SK-N-SH (cell line): ENCODE measurements at regions not wholly inside any gene's neighbourhood (a gene's known extent, or its start where the extent isn't known, plus 50 kb on each side); places are given as distances from the start of the nearest gene placed in this dataset.

Experiments used
- CTCF ChIA-PET: fragments of 300-600, 350-600 bp; formaldehyde crosslinking; extraction: SDS; loops from one replicate; lab custom pipeline; 2021; lab: Yijun Ruan, JAX
- POLR2A ChIA-PET: fragments of 350-600 bp; sonication (Branson Sonifier 250); formaldehyde crosslinking; extraction: SDS; loops from one replicate; lab custom pipeline; 2020; ENCODE audit warnings: antibody characterized with exemption, inconsistent platforms; lab: Yijun Ruan, JAX
- DNase-seq: peaks from one replicate; pipeline ENCODE4 v3.0.0; 2012
- H2AFZ ChIP-seq: fragments of 200-600 bp; sonication (generic); 2 replicates; pipeline ENCODE4 v1.8.1; 2016; ENCODE audit warnings: antibody characterized with exemption, mild to moderate bottlenecking, low read depth
- H3F3A ChIP-seq: fragments of 200-600 bp; sonication (generic); replicated peaks from 2 replicates; pipeline ENCODE3; 2016; ENCODE audit warnings: antibody characterized with exemption, mild to moderate bottlenecking; ENCODE audit not compliant: insufficient read depth
- H3K27ac ChIP-seq, 2 experiments: fragments of 200-500 bp in 1 of 2; fragments of 200-600 bp in 1 of 2; sonication (Bioruptor generic) in 1 of 2; sonication (generic), shearing (Covaris generic) in 1 of 2; 2 replicates each; pipeline versions ENCODE4 v1.5.1 to v1.6.1; 2014 to 2016; ENCODE audit warnings: low read depth in 2 of 2, inconsistent platforms in 1 of 2, low read length in 1 of 2, mild to moderate bottlenecking in 1 of 2, mixed read lengths in 1 of 2
- H3K27me3 ChIP-seq: fragments of 200-600 bp; sonication (generic), shearing (Covaris generic); 2 replicates; pipeline ENCODE4 v1.6.1; 2016; ENCODE audit warnings: mixed run types; ENCODE audit not compliant: insufficient read depth
- H3K36me3 ChIP-seq, 2 experiments: fragments of 200-500 bp in 1 of 2; fragments of 200-600 bp in 1 of 2; sonication (Bioruptor generic) in 1 of 2; sonication (generic) in 1 of 2; replicated peaks in 1 of 2; 2 replicates each; pipeline versions ENCODE3 to v1.5.1; 2014 to 2016; ENCODE audit warnings: low read length in 1 of 2, mild to moderate bottlenecking in 1 of 2; ENCODE audit not compliant: insufficient read depth in 2 of 2, control insufficient read depth in 1 of 2
- H3K4me1 ChIP-seq, 2 experiments: fragments of 200-500 bp in 1 of 2; fragments of 200-600 bp in 1 of 2; sonication (Bioruptor generic) in 1 of 2; sonication (generic), shearing (Covaris generic) in 1 of 2; 2 replicates each; pipeline versions ENCODE4 v1.5.1 to v1.6.1; 2014 to 2016; ENCODE audit warnings: low read depth in 1 of 2, low read length in 1 of 2, mixed run types in 1 of 2; ENCODE audit not compliant: insufficient read depth in 2 of 2, control insufficient read depth in 1 of 2
- H3K4me2 ChIP-seq: fragments of 200-600 bp; sonication (generic), shearing (Covaris generic); 2 replicates; pipeline ENCODE4 v1.6.1; 2017; ENCODE audit warnings: mixed run types
- H3K4me3 ChIP-seq, 2 experiments: fragments of 200-500 bp in 1 of 2; fragments of 200-600 bp in 1 of 2; sonication (Bioruptor generic) in 1 of 2; sonication (generic), shearing (Covaris generic) in 1 of 2; 2 replicates each; pipeline versions ENCODE4 v1.5.1 to v1.8.1; 2014 to 2016; ENCODE audit warnings: low read depth in 2 of 2, inconsistent platforms in 1 of 2, low read length in 1 of 2, mild to moderate bottlenecking in 1 of 2, mixed read lengths in 1 of 2, moderate library complexity in 1 of 2
- H3K79me2 ChIP-seq: fragments of 200-600 bp; sonication (generic); 2 replicates; pipeline ENCODE4 v1.8.1; 2017; ENCODE audit warnings: mild to moderate bottlenecking; ENCODE audit not compliant: insufficient read depth
- H3K9ac ChIP-seq: fragments of 200-600 bp; sonication (generic); 2 replicates; pipeline ENCODE4 v1.6.1; 2017; ENCODE audit warnings: mixed run types
- H3K9me2 ChIP-seq: fragments of 200-600 bp; sonication (generic); 2 replicates; pipeline ENCODE4 v1.6.1; 2017; ENCODE audit warnings: mixed run types
- H3K9me3 ChIP-seq: fragments of 200-600 bp; sonication (generic); 2 replicates; pipeline ENCODE4 v1.6.1; 2017; ENCODE audit warnings: mixed run types, mild to moderate bottlenecking, moderate library complexity
- H4K20me1 ChIP-seq: fragments of 200-600 bp; sonication (generic); 2 replicates; pipeline ENCODE4 v1.6.1; 2017; ENCODE audit warnings: mild to moderate bottlenecking, mixed run types; ENCODE audit not compliant: insufficient read depth
- CHD2 ChIP-seq: fragments of 150-350 bp; IDR thresholded peaks from 2 replicates; pipeline ENCODE4 v1.6.1; 2018; ENCODE audit warnings: low read length; ENCODE audit not compliant: partially characterized antibody
- JUND ChIP-seq: IDR thresholded peaks from 2 replicates; pipeline ENCODE4 v1.4.0; 2012
- MEF2A ChIP-seq: IDR thresholded peaks from 2 replicates; pipeline ENCODE4 v1.4.0; 2012; ENCODE audit warnings: low read depth, borderline replicate concordance
- MXI1 ChIP-seq: IDR thresholded peaks from 2 replicates; pipeline ENCODE4 v1.6.1; 2012; ENCODE audit warnings: mild to moderate bottlenecking, low read depth, low read length, improper control_type of control experiment
- NRF1 ChIP-seq: IDR thresholded peaks from 2 replicates; pipeline ENCODE4 v1.6.1; 2012; ENCODE audit warnings: low read depth, mild to moderate bottlenecking, low read length
- POLR2AphosphoS5 ChIP-seq: IDR thresholded peaks from 2 replicates; pipeline ENCODE4 v1.6.1; 2012; ENCODE audit warnings: low read depth, low read length
- SMC3 ChIP-seq: IDR thresholded peaks from 2 replicates; pipeline ENCODE4 v1.6.1; 2012; ENCODE audit warnings: low read depth, low read length, improper control_type of control experiment
- TCF12 ChIP-seq: IDR thresholded peaks from 2 replicates; pipeline ENCODE4 v1.4.0; 2012
- WGBS: methylation state at CpG from one replicate; pipeline ENCODE4 v1.1.6; 2017; ENCODE audit warnings: low lambda C conversion rate; 5-methylcytosine and 5-hydroxymethylcytosine counted together
- TF ChIP-seq, protein P1 (sequence below): IDR thresholded peaks from 2 replicates; pipeline ENCODE4; 2012
- TF ChIP-seq, protein P2 (sequence below): IDR thresholded peaks from 2 replicates; pipeline ENCODE4 v1.4.0; 2012; ENCODE audit warnings: low read depth, borderline replicate concordance
- TF ChIP-seq, protein P3 (sequence below): fragments of 150-350 bp; IDR thresholded peaks from 2 replicates; pipeline ENCODE4 v1.6.1; 2016; ENCODE audit warnings: mild to moderate bottlenecking, low read depth, low read length
- TF ChIP-seq, protein P4 (sequence below): IDR thresholded peaks from 2 replicates; pipeline ENCODE4 v1.6.1; 2012; ENCODE audit warnings: mild to moderate bottlenecking, low read depth, low read length, moderate library complexity
- TF ChIP-seq, protein P5 (sequence below): fragments of 150-350 bp; IDR thresholded peaks from 2 replicates; pipeline ENCODE4 v1.6.1; 2017; ENCODE audit warnings: antibody characterized with exemption, low read length, low read depth, borderline replicate concordance

DNA sequence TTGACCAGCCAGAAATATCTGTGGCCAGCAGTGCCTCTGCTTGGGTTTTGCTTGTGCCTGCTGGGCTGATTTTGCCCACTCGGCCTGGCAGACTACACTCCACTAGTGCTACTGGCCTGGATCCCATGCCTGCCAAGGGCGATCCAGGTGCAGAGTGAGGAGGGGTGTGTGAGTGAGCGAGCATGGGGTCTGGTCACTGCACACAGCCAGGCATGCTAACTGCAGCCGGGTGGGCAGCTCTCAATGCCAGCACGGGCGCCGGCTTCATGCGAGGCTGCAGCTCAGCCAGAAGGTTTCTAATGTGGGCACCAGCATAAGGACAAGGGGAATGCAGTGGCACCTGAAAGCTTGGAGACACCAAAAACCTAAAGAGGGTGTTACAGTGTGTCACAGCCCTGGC lies 1161.4 kb downstream of the FSTL5 start:
- TF ChIP-seq, protein P1, sequence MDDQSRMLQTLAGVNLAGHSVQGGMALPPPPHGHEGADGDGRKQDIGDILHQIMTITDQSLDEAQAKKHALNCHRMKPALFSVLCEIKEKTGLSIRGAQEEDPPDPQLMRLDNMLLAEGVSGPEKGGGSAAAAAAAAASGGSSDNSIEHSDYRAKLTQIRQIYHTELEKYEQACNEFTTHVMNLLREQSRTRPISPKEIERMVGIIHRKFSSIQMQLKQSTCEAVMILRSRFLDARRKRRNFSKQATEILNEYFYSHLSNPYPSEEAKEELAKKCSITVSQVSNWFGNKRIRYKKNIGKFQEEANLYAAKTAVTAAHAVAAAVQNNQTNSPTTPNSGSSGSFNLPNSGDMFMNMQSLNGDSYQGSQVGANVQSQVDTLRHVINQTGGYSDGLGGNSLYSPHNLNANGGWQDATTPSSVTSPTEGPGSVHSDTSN, result no peak
- TF ChIP-seq, protein P2, sequence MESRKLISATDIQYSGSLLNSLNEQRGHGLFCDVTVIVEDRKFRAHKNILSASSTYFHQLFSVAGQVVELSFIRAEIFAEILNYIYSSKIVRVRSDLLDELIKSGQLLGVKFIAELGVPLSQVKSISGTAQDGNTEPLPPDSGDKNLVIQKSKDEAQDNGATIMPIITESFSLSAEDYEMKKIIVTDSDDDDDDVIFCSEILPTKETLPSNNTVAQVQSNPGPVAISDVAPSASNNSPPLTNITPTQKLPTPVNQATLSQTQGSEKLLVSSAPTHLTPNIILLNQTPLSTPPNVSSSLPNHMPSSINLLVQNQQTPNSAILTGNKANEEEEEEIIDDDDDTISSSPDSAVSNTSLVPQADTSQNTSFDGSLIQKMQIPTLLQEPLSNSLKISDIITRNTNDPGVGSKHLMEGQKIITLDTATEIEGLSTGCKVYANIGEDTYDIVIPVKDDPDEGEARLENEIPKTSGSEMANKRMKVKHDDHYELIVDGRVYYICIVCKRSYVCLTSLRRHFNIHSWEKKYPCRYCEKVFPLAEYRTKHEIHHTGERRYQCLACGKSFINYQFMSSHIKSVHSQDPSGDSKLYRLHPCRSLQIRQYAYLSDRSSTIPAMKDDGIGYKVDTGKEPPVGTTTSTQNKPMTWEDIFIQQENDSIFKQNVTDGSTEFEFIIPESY, result no peak
- no peak for TF ChIP-seq JUND
- H3K9ac ChIP-seq, result no peak overlapping the region
- POLR2A ChIA-PET, result no interaction called here
- CTCF ChIA-PET, result no interaction called here
- H3F3A ChIP-seq, result no peaks in the 10 kb centered on the region
- no peaks in the 10 kb centered on the region for H3K79me2 ChIP-seq
- H2AFZ ChIP-seq, result no peak overlapping the region
- H3K36me3 ChIP-seq, result no peaks in the 10 kb centered on the region
- DNase-seq, result no peak
- H3K9me2 ChIP-seq, result no peaks in the 10 kb centered on the region
- H3K9me3 ChIP-seq, result no peaks in the 10 kb centered on the region
- no peaks in the 10 kb centered on the region for H3K4me1 ChIP-seq
- H4K20me1 ChIP-seq, result no peaks in the 10 kb centered on the region
- H3K4me2 ChIP-seq, result no peak overlapping the region
- H3K4me3 ChIP-seq, result no peak overlapping the region
- no peak overlapping the region for H3K27ac ChIP-seq
- no peaks in the 10 kb centered on the region for H3K27me3 ChIP-seq
- 37% methylated on average over 4 of the region's 8 CpGs for WGBS

DNA sequence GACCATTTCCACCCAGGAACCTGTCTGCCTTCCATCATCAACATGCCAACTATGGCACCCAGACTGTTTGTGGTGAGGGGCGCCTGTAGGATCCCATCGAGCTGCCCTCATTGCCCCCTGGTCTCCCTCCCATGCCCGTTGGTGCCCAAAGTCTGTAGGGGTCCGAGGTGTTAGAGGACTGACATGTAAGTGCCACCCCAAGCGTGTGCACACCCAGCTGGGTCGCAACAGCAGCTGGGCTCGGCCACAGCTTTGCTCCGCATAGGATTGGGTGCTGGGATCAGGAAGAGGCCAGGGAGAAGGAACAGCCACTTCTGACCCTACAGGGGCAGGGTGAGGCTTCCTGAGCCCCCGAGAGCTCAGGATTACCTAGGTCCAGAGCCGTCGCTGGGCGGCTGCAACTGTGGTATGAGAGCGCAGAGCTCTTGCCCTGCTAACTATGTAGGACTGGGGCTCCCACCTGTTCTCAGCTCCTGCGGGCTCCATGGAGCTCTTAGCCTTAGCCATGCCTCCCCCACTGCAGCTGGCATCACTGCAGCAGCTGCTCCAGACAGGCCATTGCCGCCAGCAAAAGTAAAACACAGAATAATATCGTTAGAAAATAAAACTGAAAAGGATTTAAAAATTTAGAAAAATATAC lies 1160.3 kb downstream of the FSTL5 start:
- H3K4me3 ChIP-seq, result no peak overlapping the region
- H2AFZ ChIP-seq, result no peak overlapping the region
- TF ChIP-seq CHD2, result no peak
- no peak for TF ChIP-seq MXI1
- TF ChIP-seq, protein P3, sequence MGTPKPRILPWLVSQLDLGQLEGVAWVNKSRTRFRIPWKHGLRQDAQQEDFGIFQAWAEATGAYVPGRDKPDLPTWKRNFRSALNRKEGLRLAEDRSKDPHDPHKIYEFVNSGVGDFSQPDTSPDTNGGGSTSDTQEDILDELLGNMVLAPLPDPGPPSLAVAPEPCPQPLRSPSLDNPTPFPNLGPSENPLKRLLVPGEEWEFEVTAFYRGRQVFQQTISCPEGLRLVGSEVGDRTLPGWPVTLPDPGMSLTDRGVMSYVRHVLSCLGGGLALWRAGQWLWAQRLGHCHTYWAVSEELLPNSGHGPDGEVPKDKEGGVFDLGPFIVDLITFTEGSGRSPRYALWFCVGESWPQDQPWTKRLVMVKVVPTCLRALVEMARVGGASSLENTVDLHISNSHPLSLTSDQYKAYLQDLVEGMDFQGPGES, result no peak
- TF ChIP-seq TCF12, result no peak
- TF ChIP-seq POLR2AphosphoS5, result no peak
- no peak for TF ChIP-seq NRF1
- TF ChIP-seq JUND, result no peak
- TF ChIP-seq SMC3, result no peak
- TF ChIP-seq MEF2A, result no peak
- TF ChIP-seq, protein P4, sequence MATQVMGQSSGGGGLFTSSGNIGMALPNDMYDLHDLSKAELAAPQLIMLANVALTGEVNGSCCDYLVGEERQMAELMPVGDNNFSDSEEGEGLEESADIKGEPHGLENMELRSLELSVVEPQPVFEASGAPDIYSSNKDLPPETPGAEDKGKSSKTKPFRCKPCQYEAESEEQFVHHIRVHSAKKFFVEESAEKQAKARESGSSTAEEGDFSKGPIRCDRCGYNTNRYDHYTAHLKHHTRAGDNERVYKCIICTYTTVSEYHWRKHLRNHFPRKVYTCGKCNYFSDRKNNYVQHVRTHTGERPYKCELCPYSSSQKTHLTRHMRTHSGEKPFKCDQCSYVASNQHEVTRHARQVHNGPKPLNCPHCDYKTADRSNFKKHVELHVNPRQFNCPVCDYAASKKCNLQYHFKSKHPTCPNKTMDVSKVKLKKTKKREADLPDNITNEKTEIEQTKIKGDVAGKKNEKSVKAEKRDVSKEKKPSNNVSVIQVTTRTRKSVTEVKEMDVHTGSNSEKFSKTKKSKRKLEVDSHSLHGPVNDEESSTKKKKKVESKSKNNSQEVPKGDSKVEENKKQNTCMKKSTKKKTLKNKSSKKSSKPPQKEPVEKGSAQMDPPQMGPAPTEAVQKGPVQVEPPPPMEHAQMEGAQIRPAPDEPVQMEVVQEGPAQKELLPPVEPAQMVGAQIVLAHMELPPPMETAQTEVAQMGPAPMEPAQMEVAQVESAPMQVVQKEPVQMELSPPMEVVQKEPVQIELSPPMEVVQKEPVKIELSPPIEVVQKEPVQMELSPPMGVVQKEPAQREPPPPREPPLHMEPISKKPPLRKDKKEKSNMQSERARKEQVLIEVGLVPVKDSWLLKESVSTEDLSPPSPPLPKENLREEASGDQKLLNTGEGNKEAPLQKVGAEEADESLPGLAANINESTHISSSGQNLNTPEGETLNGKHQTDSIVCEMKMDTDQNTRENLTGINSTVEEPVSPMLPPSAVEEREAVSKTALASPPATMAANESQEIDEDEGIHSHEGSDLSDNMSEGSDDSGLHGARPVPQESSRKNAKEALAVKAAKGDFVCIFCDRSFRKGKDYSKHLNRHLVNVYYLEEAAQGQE, result no peak
- TF ChIP-seq, protein P5, sequence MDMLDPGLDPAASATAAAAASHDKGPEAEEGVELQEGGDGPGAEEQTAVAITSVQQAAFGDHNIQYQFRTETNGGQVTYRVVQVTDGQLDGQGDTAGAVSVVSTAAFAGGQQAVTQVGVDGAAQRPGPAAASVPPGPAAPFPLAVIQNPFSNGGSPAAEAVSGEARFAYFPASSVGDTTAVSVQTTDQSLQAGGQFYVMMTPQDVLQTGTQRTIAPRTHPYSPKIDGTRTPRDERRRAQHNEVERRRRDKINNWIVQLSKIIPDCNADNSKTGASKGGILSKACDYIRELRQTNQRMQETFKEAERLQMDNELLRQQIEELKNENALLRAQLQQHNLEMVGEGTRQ, result no peak
- WGBS, result 52% methylated on average over 12 of the region's 16 CpGs
- no peaks in the 10 kb centered on the region for H3K9me3 ChIP-seq
- no peaks in the 10 kb centered on the region for H3K79me2 ChIP-seq
- no peaks in the 10 kb centered on the region for H3K36me3 ChIP-seq
- no peaks in the 10 kb centered on the region for H3F3A ChIP-seq
- ChIA-PET CTCF (no interaction called here), POLR2A (no interaction called here)
- DNase-seq, result no peak
- H3K9ac ChIP-seq, result no peak overlapping the region
- H3K4me1 ChIP-seq, result no peaks in the 10 kb centered on the region; a peak in 1 of 4 replicates
- H3K4me2 ChIP-seq, result no peak overlapping the region
- no peaks in the 10 kb centered on the region for H3K9me2 ChIP-seq
- no peaks in the 10 kb centered on the region for H3K27me3 ChIP-seq
- H3K27ac ChIP-seq, result no peak overlapping the region
- no peaks in the 10 kb centered on the region for H4K20me1 ChIP-seq
